ENCODE measurements at regions not wholly inside any gene's neighbourhood (a gene's known extent, or its start where the extent isn't known, plus 50 kb on each side); places are given as distances from the start of the nearest gene placed in this dataset.

DNA sequence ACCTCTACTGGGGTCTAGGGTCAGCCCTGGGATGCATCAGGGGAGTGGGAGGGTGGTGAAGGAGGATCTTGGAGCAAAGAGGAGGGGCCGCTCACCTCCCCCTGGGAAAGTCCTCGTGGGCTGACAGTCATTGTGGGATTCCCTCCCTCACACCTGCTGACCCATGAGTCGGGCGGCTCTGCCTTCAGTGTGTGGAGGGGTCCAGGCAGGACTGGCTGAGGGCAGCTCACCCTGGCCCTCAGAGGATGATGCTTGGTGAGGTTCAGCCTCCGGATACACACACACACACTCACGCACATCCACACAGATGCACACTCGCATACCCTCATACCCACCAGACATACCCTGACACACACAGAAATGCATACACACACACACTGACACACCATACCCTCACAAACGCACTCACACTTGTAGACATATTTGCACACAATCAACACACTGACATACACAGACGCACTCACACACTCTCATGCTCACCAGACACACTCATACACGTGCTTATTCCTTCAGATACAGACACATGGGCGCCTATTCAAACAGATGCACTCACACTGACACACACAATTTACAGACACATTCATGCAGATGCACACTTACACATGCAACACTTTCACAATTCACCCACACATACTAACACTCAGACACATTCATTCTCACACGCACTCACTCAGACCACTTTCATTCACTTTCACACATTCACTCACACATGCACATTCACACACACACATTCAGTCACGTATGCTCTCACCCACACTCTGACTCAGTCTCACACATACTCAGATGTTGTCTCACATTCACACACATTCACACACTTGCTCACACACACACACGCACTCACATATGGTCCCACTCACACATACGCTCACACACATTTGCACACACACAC, 105.1 kb upstream of the RPL38 start:
- no peak for DNase-seq (ENCODE audit: low spot score)
- Mint-ChIP-seq H3K36me3 (ENCODE audit: low read depth, unreplicated experiment) (peaks cover 3% of the 10 kb centered on the region), H3K27ac (ENCODE audit: unreplicated experiment) (no peak overlapping the region), H3K27me3 (ENCODE audit: unreplicated experiment) (peaks cover 1% of the 10 kb centered on the region), H3K9me3 (ENCODE audit: unreplicated experiment) (no peaks in the 10 kb centered on the region), H3K4me3 (ENCODE audit: unreplicated experiment) (no peak overlapping the region), H3K4me1 (ENCODE audit: unreplicated experiment) (peaks cover 4% of the 10 kb centered on the region)
- TF ChIP-seq, protein P1, sequence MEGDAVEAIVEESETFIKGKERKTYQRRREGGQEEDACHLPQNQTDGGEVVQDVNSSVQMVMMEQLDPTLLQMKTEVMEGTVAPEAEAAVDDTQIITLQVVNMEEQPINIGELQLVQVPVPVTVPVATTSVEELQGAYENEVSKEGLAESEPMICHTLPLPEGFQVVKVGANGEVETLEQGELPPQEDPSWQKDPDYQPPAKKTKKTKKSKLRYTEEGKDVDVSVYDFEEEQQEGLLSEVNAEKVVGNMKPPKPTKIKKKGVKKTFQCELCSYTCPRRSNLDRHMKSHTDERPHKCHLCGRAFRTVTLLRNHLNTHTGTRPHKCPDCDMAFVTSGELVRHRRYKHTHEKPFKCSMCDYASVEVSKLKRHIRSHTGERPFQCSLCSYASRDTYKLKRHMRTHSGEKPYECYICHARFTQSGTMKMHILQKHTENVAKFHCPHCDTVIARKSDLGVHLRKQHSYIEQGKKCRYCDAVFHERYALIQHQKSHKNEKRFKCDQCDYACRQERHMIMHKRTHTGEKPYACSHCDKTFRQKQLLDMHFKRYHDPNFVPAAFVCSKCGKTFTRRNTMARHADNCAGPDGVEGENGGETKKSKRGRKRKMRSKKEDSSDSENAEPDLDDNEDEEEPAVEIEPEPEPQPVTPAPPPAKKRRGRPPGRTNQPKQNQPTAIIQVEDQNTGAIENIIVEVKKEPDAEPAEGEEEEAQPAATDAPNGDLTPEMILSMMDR (IDR thresholded peaks at IDR 0.05; ENCODE audit: unreplicated experiment), result no peak

DNA sequence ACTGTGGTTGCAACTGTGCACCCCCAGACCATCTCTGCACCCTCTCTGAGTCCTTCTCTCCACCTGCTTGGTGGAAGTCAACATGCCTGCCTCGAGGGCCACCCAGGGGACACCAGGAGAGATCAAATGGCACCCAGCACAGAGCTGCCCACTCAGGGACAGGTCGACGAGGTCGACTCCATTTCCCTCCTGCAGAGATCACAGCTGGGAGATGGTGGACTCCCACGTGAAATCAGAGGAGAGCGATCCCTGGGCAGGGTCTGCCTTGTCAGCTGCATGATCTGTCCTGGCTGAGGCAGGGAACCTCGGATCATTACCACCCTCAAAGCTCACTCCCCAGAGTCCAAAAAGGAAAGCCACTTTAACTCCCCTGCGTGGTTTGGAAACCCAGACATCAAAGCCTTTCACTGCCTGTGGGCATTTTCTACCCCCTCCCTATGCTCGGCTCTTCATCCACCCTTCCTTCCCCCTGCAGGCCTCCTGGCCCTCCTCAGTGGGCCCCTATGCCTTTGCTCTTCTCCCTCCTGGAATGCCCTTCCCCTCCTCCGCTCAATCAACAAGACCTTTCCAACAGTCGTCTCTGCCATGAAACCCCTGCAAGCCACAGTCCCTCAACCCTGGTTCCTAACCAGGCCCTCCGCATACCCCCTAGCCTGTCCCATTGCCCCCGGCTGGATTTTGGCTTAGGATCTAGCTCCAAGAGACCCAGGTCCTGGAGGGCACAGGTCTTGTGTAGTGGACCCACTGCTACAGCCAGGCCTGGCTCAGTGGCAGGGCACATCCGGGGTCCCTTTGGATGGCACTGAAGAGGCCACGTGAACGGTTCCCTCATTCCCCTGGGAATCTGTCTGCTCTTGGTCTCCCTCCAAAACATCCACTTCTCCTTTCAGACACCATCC, 103.8 kb upstream of the RPL38 start:
- Mint-ChIP-seq H3K4me3 (ENCODE audit: unreplicated experiment) (no peak overlapping the region), H3K36me3 (ENCODE audit: low read depth, unreplicated experiment) (no peaks in the 10 kb centered on the region), H3K9me3 (ENCODE audit: unreplicated experiment) (no peaks in the 10 kb centered on the region), H3K27ac (ENCODE audit: unreplicated experiment) (no peak overlapping the region), H3K4me1 (ENCODE audit: unreplicated experiment) (peaks cover 7% of the 10 kb centered on the region), H3K27me3 (ENCODE audit: unreplicated experiment) (peaks cover 1% of the 10 kb centered on the region)
- TF ChIP-seq, protein P1 (IDR thresholded peaks at IDR 0.05; ENCODE audit: unreplicated experiment), result no peak
- DNase-seq (ENCODE audit: low spot score), result no peak

DNA sequence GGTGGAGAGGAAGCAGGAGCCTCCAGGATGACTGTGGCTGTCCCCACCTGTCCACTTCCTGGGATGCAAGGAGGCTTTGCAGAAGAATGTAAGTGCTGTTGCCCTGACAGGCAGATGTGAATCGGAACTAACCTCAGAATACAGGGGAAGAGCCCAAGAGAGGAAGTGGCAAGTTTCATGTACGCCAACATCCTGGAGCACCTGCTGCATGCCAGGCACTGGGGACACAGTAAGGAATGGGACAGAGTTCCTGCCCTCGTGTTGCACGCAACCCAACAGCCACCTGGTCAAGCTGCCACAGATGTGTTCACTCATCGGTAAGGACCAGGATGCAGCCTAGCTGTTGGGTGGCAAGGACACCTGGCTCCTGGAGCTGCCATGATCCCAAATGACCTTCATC, 98.6 kb upstream of the RPL38 start:
- Mint-ChIP-seq H3K36me3 (ENCODE audit: low read depth, unreplicated experiment) (no peaks in the 10 kb centered on the region), H3K9me3 (ENCODE audit: unreplicated experiment) (no peaks in the 10 kb centered on the region), H3K4me3 (ENCODE audit: unreplicated experiment) (no peak overlapping the region), H3K27ac (ENCODE audit: unreplicated experiment) (no peak overlapping the region), H3K27me3 (ENCODE audit: unreplicated experiment) (peaks cover 1% of the 10 kb centered on the region), H3K4me1 (ENCODE audit: unreplicated experiment) (peaks cover 7% of the 10 kb centered on the region)
- TF ChIP-seq, protein P1 (IDR thresholded peaks at IDR 0.05; ENCODE audit: unreplicated experiment), result no peak
- DNase-seq (ENCODE audit: low spot score), result no peak

DNA sequence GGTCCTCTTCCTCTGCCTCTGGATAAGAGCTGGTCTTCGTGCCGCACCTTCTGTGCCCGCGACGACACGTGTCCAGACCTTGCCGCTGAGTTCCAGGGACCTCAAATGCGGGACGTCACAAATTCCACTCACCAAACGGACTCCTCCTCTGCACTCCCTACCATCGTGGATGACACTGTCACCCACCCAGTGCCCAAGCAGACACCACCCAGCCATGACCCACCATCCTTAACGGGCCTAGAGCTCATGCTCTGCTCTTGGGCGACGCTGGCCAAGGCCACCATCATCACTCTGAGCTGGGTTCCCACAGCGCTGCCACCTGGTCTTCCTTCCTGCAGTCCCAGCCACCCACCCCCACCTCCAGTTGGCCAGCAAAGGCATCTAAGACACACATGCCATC, 96.4 kb upstream of the RPL38 start:
- DNase-seq (ENCODE audit: low spot score), result no peak
- Mint-ChIP-seq H3K36me3 (ENCODE audit: low read depth, unreplicated experiment) (no peaks in the 10 kb centered on the region), H3K9me3 (ENCODE audit: unreplicated experiment) (no peaks in the 10 kb centered on the region), H3K27ac (ENCODE audit: unreplicated experiment) (no peak overlapping the region), H3K4me1 (ENCODE audit: unreplicated experiment) (peaks cover 3% of the 10 kb centered on the region), H3K4me3 (ENCODE audit: unreplicated experiment) (no peak overlapping the region), H3K27me3 (ENCODE audit: unreplicated experiment) (no peaks in the 10 kb centered on the region)
- TF ChIP-seq, protein P1 (IDR thresholded peaks at IDR 0.05; ENCODE audit: unreplicated experiment), result no peak

All from endothelial cell (in vitro differentiated cells).